ENCODE measurements at regions not wholly inside any gene's neighbourhood (a gene's known extent, or its start where the extent isn't known, plus 50 kb on each side); places are given as distances from the start of the nearest gene placed in this dataset.

DNA sequence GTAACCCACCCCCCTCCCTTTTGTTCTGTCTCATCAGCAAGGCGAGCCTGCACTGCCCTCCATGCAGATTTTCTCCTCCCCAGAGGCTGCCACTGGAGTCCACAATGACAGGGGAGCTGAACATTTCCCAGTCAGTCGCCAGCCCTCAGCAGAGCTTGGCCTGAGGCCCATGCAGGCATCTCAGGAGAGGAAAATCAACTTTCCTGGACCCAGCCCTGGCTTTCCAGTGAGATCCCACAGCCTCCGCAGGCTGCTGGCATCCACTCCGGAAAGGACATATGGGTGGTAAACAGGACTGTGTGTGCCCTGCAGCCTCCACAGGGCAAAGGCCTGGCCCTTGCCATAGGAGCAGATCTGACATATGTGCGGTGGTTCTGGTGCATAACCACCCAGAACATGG, 253.8 kb downstream of the TNS1 start:
- no peak for DNase-seq (ENCODE audit: low read depth, low spot score)
- no peak overlapping the region for H3K4me3 ChIP-seq (ENCODE audit: low read depth, low read length)
- no peak for TF ChIP-seq CTCF (IDR thresholded peaks at IDR 0.05; ENCODE audit: low read depth, low read length)
- in situ Hi-C loops (cut with HindIII; ENCODE audit: low sequenced_read_pairs) = no loop called here

- in situ Hi-C loops (cut with HindIII; ENCODE audit: low sequenced_read_pairs) = no loop called here
- TF ChIP-seq CTCF (IDR thresholded peaks at IDR 0.05; ENCODE audit: low read depth, low read length) = no peak
- no peak overlapping the region for H3K4me3 ChIP-seq (ENCODE audit: low read depth, low read length)
- DNase-seq (ENCODE audit: low read depth, low spot score) = no peak
Measured at GRCh38 chr2:217746808-217747207, 256.0 kb downstream of the TNS1 start.

- no peak for DNase-seq (ENCODE audit: low read depth, low spot score)
- no peak for TF ChIP-seq CTCF (IDR thresholded peaks at IDR 0.05; ENCODE audit: low read depth, low read length)
- in situ Hi-C loops (cut with HindIII; ENCODE audit: low sequenced_read_pairs) = no loop called here
- H3K4me3 ChIP-seq (ENCODE audit: low read depth, low read length) = no peak overlapping the region
Measured at GRCh38 chr2:217743966-217744761, 258.6 kb downstream of the TNS1 start.

- H3K4me3 ChIP-seq (ENCODE audit: low read depth, low read length) = no peak overlapping the region
- no peak for TF ChIP-seq CTCF (IDR thresholded peaks at IDR 0.05; ENCODE audit: low read depth, low read length)
- DNase-seq (ENCODE audit: low read depth, low spot score) = no peak
- in situ Hi-C loops (cut with HindIII; ENCODE audit: low sequenced_read_pairs) = no loop called here
Measured at GRCh38 chr2:217743407-217743806, 259.4 kb downstream of the TNS1 start.

- TF ChIP-seq CTCF (IDR thresholded peaks at IDR 0.05; ENCODE audit: low read depth, low read length) = no peak
- in situ Hi-C loops (cut with HindIII; ENCODE audit: low sequenced_read_pairs) = no loop called here
- no peak overlapping the region for H3K4me3 ChIP-seq (ENCODE audit: low read depth, low read length)
- DNase-seq (ENCODE audit: low read depth, low spot score) = no peak
Measured at GRCh38 chr2:217742841-217743240, 260.0 kb downstream of the TNS1 start.

- no peak overlapping the region for H3K4me3 ChIP-seq (ENCODE audit: low read depth, low read length)
- in situ Hi-C loops (cut with HindIII; ENCODE audit: low sequenced_read_pairs) = no loop called here
- DNase-seq (ENCODE audit: low read depth, low spot score) = no peak
- TF ChIP-seq CTCF (IDR thresholded peaks at IDR 0.05; ENCODE audit: low read depth, low read length) = no peak
Measured at GRCh38 chr2:217742276-217742675, 260.5 kb downstream of the TNS1 start.

Data from astrocyte of the spinal cord (primary cell).